ENCODE measurements at regions not wholly inside any gene's neighbourhood (a gene's known extent, or its start where the extent isn't known, plus 50 kb on each side); places are given as distances from the start of the nearest gene placed in this dataset.
"Not testable (repeated sequence)": the region's sequence is repeated elsewhere in the genome, so short reads cannot be mapped to it uniquely, and the experiment has no call there.

DNA sequence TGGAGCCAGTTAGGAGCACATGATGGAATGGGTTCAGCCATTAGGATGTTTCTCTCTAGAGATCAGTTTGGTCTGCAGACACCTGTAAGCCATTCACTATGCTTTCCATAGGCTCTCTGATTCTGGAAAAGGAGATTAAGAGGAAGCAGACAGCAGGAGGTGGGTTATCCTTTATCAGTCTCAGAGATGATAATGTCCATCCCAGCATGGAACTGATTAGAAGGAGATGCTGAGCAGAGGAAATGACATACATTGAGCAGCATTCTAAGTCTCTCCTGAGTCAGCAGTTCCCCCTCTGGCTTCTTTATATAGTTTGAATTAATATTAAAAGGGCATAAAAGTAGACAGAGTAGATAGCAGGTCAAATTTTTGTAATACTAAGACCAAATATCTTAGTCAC is 591.1 kb downstream of the GBE1 start:
- no peak for DNase-seq

DNA sequence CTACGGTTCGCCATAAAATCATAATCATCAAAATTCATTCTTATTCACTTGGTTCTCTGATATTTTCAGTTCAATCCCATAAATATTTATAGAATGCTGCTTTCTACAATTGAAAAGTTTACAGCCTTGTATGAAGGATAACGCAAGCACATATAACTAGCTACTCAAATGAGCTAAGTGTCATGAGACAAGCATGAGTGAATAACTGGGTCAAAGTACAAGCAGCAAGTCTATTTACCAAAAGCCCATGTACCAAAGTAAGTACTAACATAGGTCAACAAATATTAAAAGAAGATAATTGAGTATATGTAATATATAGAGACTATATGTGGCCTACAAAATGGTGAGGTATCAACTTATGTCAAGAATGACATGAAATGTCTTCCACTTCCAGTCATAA is 596.6 kb downstream of the GBE1 start:
- DNase-seq, result no peak

DNA sequence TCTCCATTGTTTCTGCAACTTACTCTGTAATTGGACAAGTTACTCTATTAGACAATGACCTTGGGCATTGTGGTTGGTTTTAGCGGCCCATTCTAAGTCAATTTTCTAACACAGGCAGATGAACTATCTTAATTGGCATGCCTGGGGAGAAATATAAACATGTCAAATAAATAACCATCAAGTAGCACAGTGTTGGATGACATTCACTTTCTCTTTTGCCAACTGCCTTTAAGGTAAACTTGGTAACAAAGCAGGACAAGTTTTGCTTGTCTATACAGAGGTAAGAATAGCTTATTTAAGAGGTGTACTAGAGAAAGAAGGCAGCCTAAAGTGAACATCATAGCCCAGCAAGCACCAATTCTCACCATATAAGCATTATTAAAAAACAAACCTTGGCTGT is 599.6 kb downstream of the GBE1 start:
- DNase-seq, result no peak

DNA sequence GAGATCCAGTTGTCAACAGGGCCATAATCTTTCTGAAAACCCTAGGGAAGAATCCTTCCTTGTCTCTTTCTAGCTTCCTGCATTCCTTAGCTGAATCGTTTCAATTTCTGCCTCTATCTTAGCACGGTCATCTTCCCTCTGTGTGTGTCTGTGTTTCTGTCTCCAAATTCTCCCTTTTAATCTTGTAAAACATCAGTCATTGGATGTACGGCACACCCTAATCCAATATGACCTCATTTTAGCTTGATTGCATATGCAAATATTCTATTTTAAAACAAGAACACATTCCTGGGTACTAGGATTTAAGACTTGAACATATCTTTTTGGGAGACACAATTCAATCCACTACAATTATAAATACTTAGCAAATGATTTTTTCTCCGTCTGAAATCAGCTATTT is 600.3 kb downstream of the GBE1 start:
- DNase-seq, result no peak

DNA sequence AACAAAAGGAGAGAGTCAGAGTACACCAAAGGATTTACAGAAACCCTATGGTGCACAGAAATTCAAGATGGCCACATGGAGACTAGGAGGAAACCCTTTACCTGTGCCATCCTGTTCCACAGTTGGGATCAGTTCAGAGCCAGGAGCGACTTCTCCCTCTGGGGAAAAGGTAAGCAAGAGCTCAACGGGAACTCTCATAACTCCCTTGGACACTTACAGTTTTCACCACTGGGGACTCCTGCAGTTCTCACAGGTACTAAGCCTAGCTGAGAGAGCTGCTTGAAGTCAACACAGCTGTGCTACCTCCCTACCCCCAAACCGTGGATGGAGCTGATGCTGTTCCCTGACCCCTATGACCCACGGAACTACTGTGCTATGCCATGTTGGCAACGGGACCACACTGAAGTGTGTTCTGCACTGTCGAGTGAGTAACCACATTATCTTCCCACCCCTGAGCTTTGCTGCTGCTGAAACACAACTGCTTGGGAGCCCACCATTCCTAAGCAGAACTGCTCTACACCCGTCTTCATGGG is 606.8 kb downstream of the GBE1 start:
- DNase-seq, result no peak

DNA sequence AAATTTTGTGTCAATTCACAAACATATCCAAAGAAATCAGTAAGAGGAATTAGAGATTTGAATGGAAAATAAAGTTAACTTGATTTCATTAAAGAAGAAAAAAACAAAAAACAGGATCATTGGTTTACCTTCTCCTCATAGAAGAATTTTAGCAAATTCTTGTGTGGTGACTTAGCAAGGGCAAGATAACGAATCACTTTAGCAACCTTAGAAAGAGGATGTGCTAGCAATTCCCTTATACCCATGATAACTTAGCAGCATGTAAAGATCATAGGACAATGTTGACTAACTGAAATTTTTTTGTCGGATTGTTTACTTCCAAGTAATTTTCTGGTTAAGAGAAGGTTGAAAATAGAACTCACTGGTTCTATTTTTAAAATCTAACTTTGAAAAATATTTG is 609.3 kb downstream of the GBE1 start:
- no peak for DNase-seq

DNA sequence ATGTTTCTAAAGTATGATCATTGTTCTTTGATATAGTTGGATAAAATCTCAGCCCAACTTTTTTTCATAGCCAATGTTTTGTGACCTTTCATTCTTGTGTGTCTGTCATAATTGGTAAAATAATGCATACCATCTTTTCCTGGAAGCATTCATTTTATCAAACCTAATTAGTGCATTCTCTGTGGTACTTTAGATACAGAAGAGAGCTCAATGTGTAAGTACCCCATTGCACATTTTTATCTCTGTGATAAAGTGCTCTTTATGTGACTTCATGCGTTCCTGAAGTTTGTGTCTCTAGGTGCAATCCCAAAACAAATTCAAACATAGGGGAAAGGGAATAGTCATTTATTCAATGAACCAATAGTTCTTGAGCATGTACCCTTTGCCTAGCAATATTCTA is 628.5 kb downstream of the GBE1 start:
- no peak for DNase-seq

DNA sequence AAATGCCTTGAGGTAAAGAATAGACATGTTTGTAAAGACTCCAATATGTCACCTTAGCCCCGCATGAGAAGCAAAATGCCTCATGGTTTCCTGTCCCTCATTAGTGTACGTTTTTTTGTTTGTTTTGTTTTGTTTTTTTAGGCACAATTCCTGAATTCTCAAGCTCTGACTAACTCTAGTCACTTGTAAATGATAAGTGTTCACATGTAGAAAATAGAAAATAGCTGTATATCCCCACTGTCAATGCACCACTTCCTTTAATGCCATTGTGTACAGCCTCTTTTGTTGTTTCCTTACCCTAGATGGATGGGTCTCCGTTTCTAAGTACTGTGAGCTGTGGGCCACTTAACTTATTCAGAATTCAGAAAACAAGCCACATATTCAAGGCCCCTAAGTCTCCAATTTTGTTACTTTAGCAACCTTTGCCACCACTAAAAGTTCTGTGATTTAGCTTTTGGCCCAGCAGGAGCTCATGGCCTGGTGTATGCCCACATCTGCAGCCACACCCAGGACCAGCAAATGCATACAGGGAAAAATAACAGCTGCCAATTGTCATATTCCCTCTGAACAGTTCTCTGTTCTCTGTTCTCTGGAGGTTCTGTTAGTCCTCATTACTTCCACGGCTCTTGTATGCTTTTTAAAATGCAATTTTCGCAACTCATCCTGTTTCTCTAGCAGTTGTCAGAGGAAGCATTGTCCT is 655.5 kb downstream of the GBE1 start:
- no peak for DNase-seq

DNA sequence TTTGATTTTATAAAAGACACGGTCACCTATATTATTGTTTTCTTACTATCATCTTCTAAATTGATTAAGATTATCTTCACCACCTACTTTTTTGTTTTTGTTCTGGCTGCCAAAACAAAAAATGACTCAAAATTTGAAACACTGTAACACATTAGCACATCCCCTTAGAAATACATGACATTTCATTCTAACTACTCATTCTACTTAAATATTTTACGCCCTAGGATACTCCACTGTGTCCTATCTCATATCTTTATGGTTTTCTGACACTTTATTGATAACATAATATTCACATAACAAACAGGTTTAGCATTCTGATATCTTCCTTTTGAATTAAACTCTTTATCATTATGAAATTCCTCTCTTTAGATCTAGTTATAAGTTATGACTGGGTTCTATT is 656.2 kb downstream of the GBE1 start:
- DNase-seq, result no peak

DNA sequence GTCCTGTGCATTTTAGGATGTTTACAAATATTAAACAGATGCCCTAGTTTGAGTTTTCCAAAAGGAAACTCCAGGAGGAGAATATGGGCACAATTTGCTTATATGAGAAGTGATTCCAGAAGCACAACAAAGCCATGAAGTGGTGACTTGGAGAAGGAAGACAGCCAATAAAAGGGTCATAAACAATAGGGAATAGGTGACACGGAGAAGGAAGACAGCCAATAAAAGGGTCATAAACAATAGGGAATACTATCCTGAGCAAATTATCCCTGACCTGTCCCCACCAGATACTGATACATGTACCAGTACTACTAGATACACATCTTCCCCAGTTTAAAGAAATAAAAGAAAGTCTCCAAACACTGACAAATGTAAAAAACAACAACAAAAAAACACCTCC is 663.6 kb downstream of the GBE1 start:
- DNase-seq, result no peak

DNA sequence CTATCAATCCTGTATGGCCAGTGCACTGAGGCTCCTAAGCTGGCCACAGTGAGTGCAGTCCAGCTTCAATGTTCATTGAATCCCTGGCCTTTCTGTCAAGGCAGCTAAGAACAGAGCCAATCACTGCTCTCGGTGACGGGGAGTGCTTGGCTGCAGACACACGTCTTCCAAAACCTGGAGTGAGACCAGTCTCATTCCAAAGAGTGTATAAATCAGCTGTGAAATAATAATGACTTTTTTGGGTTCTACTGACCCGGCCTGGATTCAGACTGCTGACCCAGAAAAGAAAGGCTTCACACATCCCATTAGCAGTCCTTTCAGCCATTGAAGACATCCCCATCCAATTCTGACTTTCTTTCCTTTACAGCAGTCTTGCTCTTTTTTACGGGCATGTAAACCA is 665.5 kb downstream of the GBE1 start:
- DNase-seq, result no peak

DNA sequence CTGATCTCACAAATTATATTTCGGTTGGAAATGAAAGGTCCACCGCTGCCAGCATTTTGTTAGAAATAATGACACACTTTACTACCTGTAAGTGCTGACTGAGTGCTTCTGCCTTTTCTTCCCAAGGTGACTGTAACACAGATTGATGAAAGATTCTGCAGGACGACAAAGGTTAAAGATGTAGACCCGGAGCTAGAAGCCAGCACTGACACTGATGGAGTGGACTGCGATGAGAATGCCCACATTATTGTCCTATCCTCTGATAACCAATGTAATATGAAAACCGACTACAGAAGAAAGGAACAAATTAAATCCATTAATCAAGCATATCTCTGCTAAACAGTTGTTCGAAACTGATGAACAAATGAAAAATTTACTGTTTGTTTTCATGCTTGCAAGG is 666.5 kb downstream of the GBE1 start:
- DNase-seq, result no peak

DNA sequence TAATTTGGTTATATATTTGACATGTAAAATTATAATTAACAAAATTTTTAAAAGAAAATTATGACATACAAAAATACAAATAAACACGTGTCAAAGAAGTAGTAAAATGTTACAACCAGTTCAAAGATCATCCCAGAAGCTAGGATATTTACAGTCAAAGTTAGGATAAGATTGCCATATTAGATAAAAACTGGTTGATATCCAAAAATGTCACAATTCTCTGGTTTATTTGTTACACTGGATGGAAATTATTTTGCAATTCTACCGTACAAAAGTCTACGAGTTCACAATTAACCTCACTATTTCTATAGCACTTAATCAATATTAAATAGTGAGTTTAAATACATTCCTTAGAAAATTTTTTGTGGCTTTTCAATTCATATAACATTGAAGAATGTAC is 673.8 kb downstream of the GBE1 start:
- DNase-seq, result no peak

DNA sequence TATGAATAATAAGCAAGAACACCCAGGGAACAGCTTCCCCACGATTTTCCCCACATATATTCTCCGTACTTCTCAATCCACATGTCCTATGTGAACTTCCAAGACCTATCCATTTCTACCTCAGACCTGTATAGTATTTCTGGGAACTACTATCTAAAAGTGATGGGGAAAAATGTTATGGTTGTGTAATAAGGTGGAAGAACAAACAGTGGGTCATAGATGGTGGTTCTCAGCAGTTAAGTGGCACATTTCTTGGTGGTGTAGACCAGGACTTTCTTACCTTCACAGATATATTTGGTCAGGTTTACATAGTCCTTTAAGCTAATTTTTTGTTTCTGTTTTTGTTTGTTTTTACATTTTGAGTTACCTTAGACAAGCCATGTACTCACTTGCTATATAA is 675.1 kb downstream of the GBE1 start:
- no peak for DNase-seq

DNA sequence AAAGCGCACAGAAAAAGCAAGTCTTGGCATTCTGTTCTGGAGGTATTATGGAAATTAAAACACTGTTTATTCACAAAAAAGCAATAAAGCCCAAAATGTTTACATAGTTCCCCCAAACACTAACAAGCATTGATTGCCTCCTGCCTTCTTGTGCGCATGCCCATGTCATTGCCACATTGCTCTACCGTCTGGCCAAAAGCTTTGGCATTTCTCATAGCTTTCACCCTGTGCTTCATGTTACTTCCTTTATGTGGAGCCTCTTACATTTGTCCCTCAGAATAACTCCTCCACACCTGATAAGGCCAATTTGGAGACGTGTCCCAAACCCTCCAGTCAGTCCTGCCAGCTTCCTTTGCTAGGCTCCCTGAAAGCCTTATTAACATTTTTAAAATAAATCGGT is 680.8 kb downstream of the GBE1 start:
- DNase-seq, result no peak

DNA sequence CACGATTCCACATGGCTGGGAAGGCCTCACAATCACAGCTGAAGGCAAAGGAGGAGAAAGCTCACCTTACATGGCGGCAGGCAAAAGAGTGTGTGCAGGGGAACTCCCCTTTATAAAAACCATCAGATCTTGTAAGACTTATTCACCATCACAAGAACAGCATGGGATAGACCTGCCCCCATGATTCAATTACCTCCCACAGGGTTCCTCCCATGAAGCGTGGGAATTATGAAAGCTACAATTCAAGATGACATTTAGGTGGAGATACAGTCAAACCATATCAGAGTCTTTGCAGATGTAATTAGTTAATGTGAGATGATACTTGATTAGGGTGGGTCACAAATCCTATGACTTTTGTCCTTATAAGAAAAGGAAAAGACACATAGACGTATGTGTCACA is 688.9 kb downstream of the GBE1 start:
- DNase-seq, result no peak

DNA sequence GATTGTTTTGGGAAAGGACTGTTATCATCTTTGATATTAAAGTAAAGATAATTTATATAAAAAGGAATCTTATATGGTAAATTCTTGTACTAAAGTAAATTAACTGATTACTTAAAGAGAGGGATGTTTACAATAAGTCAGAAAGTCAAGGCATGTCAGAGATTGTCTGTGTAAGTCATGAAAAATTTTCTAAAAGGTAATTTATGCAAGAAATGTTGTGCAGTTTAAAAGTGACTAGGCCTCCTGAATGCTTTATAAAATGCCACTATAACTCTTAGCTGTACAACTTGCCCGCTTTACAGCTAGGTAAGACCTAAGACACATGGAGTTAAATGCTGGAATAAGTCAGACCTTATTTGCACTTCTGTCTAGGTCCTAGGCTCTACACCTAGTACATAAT is 692.9 kb downstream of the GBE1 start:
- DNase-seq, result no peak

DNA sequence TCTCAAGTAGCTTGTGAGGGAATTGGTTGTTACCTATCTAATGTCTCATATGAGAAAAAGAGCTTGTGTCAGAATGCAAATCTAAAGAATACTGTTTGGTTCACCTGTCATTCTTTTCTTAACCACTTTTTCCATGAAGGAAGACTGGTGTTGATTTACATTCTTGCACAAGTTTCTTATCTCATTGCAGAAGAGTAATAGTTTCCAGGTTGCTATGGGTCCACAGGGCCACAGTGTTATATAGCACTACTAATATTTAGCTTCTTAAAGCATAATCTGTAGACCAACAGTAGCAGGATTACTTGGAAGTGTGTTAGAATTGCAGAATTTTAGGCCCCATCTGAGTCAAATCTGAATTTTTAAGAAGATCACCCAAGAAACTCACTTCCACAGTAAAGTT is 697.5 kb downstream of the GBE1 start:
- DNase-seq, result no peak

DNA sequence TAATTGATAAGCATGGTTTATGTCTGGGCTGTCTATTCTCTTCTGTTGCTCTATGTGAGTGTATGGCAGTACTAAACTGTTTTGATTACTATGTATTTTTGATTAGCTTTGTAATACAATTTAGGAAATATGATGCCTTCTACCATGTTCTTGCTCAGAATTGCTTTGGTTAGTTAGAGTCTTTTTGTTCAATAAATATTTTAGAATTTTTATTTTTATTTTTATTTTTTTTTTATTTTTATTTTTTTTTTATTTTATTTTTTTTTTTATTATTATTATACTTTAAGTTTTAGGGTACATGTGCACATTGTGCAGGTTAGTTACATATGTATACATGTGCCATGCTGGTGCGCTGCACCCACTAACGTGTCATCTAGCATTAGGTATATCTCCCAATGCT is 710.3 kb downstream of the GBE1 start:
- not testable (repeated sequence) for DNase-seq

DNA sequence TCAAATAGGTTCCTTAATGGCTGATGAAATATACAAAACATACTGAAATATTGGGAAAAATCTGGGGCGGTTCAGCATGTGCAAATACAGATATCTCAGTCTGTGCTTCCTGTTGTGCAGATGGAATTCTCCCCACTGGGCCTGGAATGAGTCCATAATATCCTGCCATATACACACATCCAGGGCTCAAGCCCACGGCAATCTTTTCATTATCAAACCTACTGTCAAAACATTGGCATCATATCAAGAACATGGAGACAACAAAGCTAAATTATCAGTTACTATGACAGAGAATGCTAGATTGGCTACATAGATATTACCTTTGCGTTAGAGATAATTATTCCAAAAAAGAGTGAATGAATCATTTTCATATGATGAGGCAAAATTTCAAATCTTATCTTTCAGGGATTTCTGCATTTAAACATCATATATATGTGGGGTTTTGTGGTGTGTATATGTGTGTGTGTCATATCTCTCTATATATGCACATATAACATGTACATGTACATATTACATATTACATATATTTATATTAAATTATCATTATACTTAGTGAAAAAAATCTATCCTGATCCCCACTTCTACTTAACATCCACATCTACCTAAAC is 713.3 kb downstream of the GBE1 start:
- no peak for DNase-seq

DNA sequence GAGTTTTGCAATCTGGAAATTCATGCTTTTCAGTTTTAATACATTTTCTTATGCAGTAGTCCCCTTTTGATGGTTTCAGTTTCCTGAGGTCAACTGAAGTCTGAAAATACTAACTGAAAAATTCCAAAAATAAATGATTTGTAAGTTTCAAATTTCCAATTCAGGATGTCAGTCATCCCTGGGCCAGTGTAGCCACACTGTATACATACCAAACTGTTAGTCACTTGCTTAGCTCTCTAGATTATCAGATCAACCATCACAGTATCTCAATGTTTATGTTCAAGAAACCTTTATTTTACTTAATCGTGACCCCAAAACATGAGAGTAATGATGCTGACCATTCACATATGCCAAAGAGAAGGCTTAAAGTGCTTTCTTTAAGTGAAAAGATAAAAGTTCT is 715.5 kb downstream of the GBE1 start:
- no peak for DNase-seq

DNA sequence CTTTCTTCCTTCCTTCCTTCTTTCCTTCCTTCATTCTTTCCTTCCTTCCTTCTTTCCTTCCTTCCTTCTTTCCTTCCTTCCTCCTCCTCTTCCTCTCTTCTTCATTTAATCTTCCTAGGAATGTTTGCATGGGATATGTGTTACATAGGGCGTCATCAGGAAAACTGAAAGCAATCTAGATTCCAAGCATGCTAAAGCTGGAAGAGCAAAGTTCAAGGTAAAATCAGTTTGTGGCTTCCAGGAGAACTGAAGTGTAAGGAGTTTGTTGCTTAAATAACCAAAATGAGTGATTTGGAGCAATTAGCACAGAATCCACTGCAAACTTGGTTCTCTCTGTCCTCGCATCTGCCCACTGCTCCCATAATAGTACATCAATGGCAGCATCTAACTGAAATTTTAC is 716.2 kb downstream of the GBE1 start:
- DNase-seq, result no peak

DNA sequence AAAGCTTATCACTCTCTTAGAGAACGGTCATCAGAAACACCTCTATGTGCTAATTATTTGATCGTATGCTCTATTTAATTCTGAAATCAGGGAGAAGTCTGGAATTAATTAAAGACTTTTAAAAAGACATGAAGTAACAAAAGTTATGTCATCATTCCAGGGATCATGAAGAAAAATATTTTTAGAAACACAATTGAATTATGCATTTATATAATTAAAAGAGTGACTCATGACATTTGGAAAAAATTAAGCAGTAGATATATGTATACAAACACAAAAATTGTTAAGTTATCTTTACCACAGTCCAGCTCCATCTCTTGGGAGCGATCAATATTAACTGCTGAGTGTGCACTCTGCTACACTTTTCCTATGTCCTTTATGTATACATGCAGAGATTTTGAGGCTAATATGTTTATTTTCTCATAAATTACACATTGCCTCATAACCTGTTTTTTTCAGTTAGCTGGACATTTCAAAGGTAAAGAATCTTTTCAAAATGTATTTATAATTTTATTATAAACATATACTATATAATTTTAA is 717.7 kb downstream of the GBE1 start:
- no peak for DNase-seq

DNA sequence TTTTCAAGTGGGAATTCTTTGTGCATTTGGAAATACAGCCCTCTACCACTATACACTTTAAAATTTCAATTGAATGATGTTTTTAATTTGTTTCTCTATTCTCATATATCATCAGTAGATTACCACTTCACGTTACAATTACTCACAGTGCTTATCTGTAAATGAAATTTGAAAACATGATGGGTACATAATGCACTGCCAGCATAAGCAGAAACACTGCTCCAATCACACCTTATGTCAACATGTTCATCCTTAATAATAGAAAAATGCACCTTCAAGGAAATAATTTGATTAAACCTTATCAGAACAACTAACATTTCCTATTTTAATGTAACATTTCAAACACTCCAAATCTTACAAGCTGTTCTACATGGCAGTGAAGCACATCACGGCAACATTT is 718.4 kb downstream of the GBE1 start:
- no peak for DNase-seq

DNA sequence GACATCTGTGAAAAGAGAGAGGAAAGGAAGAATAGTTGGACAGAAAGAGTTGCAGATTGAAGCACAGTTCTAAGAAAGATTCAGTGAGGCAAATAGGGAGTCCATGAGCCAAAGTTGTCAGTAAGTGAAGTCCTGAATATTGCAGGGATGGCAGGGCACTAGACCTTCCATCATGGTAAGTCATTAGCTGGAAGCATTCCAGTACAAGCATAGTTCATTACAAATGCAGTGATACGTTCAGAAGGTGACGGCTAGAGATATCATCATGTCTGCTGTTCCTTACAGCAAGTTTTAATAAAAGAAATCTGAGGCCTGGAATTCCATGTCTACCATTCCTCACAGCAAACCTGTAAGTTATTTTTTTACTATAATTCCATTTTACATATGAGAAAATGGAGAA is 720.1 kb downstream of the GBE1 start:
- DNase-seq, result no peak
